HG03432 (cell line): ENCODE measurements at regions not wholly inside any gene's neighbourhood (a gene's known extent, or its start where the extent isn't known, plus 50 kb on each side); places are given as distances from the start of the nearest gene placed in this dataset.
"Not testable (repeated sequence)": the region's sequence is repeated elsewhere in the genome, so short reads cannot be mapped to it uniquely, and the experiment has no call there.

Source experiments
- ATAC-seq: cut with Tn5 transposase; IDR thresholded peaks from one replicate; pipeline ENCODE4 v1.9.1; 2021; ENCODE audit warnings: mild to moderate bottlenecking, moderate library complexity; ENCODE audit not compliant: unreplicated experiment

DNA sequence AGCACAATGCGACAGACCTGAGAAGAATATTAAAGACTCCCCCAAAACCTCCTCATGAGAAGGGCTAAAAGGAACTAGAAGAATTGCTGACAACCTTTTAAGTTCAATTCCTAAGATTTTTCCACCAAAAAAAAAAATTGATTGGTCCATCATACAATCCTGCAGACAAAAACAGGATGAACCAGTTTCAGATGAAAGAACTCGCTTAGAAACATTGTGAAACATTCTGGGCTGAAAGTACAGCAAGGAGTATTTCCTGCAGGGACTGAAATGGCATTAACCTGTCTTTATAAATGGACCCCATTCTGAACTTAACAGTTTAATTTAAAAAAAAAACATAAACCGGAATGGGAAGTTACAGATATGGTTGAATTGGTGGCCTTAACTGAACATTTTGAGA is 96.0 kb upstream of the FAM174B start:
- no peak for ATAC-seq

DNA sequence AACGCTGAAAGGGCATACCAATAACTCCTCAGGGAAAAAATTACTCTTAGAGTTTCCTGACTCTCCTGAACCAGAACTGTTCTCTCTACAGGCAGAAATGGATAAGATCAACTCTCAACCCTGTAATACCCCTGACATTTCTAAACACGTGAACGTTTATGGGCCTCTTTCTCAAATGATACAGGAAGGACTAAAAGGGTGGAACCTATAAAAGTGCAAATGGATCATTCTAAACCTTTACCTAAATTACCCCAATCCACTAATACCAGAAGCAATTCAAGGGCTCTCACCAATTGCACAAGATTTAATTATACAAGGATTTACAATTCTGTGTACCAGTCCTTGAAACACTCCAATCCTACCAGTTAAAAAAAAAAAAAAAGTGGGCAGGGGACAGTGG is 98.0 kb upstream of the FAM174B start:
- no peak for ATAC-seq

DNA sequence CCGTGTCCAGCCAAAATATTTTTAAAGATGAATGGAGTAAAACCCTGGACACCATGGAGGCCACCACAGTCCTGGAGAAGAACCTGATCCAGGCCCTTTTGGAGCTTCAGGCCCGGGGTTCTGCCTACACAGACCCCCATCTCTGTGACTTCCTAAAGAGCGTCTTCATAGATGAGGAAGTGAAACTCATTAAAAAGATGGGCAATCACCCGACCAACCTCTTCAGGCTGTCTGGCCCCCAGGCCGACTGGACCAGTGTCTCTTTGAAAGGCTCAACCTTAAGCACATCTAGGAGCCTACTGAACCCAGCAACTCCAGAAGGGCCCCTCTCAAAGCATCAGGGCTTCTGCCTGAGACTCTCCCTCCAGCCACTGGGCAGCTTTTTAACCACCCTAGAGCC is 107.9 kb upstream of the FAM174B start:
- ATAC-seq, result no peak

DNA sequence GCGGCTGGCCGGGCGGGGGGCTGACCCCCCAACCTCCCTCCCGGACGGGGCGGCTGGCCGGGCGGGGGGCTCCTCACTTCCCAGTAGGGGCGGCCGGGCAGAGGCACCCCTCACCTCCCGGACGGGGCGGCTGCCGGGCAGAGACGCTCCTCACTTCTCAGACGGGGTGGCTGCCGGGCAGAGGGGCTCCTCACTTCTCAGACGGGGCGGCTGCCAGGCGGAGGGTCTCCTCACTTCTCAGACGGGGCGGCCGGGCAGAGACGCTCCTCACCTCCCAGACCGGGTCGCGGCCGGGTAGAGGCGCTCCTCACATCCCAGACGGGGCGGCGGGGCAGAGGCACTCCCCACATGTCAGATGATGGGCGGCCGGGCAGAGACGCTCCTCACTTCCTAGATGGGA is 112.6 kb upstream of the FAM174B start:
- not testable (repeated sequence) for ATAC-seq

DNA sequence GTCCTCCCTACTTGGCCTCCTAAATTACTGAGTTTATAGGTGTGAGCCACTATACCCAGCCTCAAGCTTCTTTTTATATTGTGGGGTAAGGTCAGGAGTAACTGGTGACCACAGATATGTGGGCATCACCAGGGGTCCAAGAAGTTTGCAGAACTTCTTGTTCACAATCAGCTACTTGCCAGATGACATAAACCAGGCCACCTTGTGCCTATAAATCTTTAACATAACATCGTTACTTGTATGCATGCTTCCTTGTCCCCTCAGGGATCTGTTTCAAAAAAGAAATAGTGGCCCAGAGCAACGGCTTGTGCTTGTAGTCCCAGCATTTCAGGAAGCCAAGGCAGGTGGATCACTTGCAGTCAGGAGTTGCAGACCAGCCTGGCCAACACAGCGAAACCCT is 115.1 kb upstream of the FAM174B start:
- ATAC-seq, result no peak

DNA sequence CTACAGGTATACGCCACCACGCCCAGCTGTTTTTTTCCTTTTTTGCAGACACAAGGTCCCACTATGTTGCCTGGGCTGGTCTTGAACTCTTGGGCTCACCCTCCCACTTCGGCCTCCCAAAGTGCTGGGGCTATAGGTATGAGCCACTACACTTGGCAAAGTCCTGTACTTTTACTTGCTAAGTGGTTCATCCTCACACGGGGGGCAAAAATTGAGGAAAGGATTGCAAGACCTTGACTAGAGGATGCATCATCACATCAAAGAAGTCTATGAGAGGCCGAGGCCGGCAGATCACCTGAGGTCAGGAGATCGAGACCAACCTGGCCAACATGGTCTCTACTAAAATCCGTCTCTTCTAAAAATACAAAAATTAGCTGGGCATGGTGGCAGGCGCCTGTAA is 116.5 kb upstream of the FAM174B start:
- ATAC-seq, result no peak

DNA sequence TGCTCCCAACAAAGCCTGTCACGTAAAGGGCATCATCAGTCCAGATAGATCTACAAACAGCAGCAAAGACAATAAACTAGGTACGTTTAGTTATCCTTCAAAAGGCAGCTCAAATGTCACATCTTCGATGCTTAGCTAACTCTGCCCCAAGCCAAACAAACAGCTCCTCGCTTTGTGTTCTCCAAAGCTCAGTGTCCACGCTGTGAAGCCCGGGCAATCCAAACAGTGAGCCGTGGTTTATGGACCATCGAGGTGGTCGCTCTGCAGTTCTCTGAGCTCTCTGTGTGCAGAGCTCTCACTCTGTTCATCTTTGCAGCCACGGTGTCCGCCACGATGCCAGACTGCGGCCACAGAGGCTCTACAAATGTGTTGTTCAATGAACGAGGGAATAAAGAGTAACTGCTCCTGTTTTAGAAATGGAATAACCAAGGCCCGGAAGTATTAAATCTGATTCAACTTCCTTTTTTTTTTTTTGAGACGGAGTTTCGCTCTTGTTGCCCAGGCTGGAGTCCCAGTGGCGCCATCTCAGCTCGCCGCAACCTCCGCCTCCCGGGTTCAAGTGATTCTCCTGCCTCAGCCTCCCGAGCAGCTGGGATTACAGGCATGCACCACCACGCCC is 117.2 kb upstream of the FAM174B start:
- no peak for ATAC-seq

DNA sequence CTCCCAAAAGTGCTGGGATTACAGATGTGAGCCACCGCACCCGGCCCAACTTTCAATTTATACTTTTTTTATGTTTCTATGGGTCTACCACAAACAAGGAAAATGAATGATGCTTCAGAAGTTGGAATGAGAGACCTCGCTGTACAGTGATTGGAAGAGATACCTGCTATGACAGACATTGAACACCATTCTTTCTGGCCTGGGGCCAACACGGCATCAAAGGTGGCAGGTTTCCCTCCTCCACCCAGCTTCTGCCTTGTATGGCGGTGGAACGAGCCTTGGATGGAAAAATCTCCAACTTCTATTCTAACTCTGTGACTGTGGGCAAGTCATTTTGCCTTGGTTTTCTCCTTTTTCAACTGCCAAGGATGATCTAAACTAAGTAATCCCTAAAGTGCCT is 117.8 kb upstream of the FAM174B start:
- no peak for ATAC-seq

DNA sequence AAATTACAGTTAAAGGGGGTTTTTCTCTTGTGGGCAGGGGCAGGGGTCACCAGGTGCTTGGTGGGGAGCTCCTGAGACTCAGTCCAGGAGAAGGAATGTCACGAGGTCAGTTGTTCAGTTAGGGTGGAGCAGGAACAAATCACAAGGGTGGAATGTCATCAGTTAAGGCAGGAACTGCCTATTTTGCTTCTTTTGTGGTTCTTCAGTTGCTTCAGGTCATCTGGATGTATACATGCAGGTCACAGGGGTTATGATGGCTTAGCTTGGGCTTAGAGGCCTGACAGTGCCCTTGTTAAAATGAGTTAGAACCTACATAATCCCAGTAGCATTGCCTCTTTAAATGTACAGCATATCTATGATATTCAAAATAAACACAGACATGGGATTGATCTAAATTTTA is 120.2 kb upstream of the CHD2 start:
- ATAC-seq, result no peak

DNA sequence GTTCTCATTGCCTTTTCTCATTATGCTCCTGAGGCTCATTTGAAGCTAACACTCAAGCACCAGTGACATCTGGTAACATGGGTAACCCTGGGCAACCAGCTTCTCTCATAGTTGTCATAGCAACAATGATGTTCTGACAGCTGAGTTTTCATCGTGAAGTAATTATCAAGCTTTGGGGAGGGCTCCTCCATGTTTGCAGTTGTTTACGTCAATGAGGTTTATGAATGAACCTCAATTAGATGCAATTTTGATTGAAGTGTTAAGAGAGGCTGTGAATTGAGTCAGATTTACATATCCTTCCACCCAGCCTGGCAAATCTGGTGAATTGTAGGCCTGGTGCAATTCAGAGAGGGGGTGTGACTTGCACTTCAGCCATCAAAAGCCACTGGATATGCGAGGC is 119.3 kb upstream of the CHD2 start:
- no peak for ATAC-seq

DNA sequence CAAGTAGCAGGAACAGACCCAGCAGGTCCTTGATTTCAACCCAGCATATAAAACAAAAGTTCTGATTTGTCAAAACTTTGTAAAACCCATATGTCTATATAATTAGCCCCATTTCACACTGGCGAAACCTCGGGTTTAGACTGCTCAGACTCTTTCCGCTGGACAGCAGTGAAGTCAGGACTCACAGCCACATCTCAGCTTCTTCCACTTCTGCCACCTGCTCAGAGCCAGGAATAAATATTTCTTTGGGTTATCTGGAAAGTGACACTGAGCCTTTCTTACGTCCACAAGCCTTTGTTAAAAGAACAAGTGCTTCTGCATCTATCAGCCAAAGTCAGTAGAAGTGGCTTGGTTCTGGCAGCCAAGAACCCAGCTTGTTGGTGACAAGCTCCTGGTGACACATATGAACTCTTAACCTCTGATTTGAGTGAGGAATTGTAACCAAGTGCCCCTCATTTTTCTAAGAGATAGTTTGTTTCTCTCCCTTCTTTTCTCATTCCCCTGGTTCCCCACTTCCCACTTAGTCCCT is 118.1 kb upstream of the CHD2 start:
- no peak for ATAC-seq

DNA sequence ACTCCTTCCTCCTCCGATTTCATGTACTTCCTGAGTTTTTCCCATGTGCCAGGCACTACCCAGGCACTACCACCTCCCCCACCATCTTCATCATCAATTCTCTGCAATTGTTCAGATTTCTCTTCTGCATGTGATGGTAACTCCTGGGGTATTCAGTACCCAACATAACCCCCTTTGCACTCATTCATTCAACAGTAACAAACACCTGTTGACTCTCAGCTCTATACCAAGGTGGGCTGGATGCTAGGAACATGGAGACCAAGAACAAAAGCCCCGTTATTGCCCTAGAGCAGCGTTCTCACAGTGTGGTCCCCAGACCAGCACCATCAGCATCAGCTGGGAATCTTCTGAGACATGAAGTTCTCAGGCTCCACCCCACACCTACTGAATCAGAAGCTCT is 113.0 kb upstream of the CHD2 start:
- no peak for ATAC-seq

DNA sequence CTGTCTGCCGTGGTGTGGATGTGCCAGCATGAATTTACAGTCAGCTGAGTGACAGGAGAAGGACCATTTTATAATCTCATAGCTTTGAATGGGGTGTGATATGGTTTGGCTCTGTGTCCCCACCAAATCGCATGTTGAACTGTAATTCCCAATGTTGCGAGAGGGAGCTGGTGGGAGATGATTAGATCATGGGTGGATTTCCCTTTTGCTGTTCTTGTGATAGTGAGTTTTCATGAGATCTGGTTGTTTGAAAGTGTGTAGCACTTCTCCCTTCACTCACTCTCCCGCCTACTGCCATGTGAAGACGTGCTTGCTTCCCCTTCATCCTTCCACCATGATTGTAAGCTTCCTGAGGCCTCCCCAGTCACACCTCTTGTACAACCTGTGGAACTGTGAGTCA is 111.9 kb upstream of the CHD2 start:
- ATAC-seq, result no peak

DNA sequence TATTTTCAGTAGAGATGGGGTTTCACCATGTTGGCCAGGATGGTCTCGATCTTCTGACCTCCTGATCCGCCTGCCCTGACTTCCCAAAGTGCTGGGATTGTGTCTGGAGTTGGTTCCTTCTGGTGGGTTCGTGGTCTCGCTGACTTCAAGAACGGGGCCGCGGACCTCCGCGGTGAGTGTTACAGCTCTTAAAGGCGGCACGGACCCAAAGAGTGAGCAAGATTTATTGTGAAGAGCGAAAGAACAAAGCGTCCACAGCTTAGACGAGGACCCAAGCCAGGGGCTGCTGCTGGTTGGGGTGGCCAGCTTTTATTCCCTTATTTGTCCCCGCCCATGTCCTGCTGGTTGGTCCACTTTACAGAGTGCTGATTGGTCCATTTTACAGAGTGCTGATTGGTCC is 111.3 kb upstream of the CHD2 start:
- not testable (repeated sequence) for ATAC-seq

DNA sequence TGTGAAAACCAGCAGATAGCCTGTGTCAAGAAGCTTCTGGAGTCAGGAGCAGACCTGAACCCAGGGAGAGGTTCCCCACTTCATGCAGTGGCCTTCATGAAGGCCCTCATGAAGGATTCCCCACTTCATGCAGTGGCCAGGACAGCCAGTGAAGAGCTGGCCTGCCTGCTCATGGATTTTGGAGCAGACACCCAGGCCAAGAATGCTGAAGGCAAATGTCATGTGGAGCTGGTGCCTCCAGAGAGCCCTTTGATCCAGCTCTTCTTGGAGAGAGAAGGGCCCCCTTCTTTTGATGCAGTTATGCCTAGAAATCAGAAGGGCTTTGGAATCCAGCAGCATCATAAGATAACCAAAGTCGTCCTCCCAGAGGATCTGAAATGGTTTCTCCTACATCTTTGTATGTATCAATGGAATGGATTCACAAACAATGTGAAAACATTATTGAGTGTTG is 103.9 kb upstream of the CHD2 start:
- no peak for ATAC-seq

DNA sequence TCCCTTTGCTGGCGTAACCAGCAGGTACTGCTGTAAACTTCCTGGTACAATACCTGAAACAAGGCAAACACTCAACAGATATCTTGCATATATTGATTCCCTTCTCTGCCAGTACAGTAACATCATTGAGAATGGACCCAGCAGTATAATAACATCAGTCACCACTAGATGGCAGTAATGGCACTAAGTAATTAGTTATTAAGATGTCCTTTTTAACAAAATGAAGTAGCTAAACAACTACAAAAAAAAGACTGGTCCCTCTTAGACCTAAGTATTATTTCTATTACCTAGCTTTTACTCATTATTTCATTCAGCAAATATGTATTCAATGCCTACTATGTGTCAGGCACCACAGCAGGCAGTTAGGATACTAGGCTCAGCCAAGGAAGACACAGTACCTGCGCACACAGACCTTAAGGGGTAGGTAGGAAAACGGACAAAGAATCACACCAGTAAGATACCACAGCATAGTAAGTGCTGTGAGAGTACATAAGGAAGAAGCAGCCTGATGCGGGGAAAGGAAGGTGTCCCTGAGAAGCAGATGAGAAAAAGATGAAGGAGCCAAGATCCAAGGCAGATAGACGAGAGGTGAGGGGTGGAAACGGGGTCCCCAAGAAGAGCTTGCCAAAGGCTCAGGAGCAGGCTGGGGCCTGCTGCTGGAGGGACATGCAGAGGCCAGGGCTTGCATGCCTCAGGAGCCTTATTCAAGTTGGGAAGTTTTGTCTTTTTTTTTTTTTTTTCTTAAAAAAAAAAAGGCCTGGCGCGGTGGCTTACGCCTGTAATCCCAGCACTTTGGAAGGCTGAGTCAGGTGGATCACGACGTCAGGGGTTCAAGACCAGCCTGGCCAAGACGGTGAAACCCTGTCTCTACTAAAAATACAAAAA is 102.7 kb upstream of the CHD2 start:
- peak; percentile 68 for ATAC-seq

DNA sequence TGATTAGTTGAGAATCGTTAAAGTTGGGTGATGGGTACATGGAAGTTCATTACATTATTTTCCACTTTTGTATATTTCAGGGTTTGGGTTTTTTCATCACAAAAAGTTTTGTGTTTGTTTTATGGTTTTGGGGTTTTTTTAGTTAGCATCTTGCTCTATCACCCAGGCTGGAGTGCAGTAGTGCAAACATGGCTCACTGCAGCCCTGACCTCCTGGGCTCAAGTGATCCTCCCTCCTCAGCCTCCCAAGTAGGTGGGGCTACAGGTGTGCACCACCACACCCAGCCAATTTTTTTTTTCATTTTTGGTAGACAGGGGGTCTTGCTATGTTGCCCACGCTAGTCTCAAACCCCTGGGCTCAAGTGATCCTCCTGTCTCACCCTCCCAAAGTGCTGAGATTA is 100.1 kb upstream of the CHD2 start:
- no peak for ATAC-seq

DNA sequence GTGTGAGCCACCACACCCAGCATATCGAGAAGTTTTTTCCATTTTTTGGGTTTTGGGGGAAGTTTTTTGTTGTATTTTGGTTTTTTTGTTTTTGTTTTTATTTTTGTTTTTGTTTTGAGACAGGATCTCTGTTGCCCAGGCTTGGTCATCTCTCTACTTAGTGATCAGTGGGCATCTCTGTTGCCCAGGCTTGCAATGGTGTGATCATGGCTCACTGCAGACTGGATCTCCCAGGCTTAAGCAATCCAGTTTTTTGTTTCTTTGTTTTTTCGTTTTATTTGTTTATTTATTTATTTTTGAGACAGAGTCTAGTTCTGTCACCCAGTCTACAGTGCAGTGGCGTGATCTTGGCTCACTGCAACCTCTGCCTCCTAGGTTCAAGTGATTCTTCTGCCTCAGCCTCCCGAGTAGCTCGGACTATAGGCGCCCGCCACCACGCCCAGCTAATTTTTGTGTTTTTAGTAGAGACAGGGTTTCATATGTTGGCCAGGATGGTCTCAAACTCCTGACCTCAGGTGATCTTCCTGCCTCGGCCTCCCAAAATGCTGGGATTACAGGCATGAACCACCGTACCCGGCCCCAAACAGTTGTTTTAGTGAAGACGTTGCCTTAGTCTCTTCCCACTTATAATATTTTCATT is 99.6 kb upstream of the CHD2 start:
- not testable (repeated sequence) for ATAC-seq

DNA sequence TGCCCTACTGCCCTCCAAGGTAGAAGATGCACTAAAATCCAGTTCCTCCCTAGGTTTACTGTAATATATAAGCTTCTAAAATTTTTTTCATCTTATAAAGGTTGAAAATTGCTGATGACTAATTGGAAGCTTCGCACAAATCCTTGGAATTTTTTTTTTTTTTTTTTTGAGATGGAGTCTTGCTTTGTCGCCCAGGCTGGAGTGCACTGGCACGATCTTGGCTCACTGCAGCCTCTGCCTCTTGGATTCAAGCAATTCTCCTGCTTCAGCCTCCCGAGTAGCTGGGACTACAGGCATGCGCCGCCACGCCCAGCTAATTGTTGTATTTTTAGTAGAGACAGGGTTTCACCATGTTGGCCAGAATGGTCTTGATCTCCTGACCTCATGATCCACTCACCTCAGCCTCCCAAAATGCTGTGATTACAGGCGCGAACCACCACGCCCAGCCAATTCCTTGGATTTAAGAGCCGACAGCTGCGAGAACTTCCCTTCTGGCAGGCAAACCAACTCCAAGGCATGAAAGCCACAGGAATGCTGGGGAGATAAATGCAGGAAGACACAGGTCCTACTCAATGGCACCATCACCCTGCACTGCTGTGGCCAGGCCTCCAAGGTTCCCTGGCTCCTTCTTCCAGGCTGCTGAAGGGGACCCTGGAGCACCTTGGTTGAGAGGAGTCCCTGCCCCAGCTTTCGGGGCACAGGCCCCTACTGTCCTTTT is 98.9 kb upstream of the CHD2 start:
- not testable (repeated sequence) for ATAC-seq

DNA sequence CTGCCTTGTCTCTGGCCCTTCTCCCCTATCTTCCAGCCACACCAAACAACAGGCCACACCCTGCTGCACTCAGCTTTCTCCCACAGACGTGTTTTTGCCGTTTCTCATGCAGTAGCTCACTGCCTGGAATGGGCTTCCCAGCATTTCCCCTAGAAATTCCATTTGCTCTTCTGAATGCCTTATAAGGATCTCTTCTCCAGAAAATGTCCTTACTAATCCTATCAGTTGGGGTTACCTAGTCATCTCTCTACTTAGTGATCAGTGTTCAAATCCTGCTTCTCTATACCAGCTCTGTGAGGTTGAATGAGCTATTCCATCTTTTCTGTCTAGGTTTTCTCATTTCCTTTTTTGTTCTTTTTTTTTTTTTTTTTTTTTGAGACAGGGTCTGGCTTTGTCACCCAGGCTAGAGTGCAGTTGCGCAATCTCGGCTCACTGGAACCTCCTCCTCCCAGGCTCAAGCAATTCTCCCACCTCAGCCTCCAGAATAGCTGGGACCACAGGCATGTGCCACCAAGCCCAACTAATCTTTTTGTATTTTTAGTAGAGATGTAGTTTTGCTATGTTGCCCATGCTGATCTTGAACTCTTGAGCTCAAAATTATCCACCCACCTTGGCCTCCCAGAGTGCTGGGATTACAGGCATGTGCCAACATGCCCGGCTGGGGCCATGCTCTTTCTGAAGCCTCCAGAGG is 98.2 kb upstream of the CHD2 start:
- no peak for ATAC-seq

DNA sequence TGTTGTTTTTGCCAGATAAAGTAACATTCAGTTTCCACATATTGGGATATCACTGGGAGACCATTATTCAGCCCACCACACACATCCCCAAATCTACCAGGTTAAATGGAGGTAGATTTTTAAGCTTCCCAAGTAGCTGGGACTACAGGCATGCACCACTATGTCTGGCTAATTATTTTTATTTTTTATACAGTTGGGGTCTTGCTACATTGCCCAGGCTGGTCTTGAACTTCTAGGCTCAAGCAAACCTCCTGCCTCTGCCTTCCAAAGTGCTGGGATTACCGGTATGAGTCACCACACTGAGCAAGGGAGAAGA is 96.6 kb upstream of the CHD2 start:
- no peak for ATAC-seq
